ENCODE measurements at regions not wholly inside any gene's neighbourhood (a gene's known extent, or its start where the extent isn't known, plus 50 kb on each side); places are given as distances from the start of the nearest gene placed in this dataset.

- TF ChIP-seq TOX (CRISPR knock-in tag; IDR thresholded peaks at IDR 0.05; ENCODE audit: borderline replicate concordance), result no peak
- TF ChIP-seq ZFP30 (CRISPR knock-in tag; IDR thresholded peaks at IDR 0.05), result no peak
- TF ChIP-seq GLIS3 (CRISPR knock-in tag; IDR thresholded peaks at IDR 0.05), result no peak
- TF ChIP-seq PATZ1 (CRISPR knock-in tag; IDR thresholded peaks at IDR 0.05; ENCODE audit: borderline replicate concordance), result no peak
- no peak for TF ChIP-seq ARNTL (CRISPR knock-in tag; IDR thresholded peaks at IDR 0.05; ENCODE audit: borderline replicate concordance, low read depth)
- TF ChIP-seq SNAI2 (CRISPR knock-in tag; IDR thresholded peaks at IDR 0.05), result no peak
- TF ChIP-seq CSDC2 (CRISPR knock-in tag; IDR thresholded peaks at IDR 0.05), result no peak
- no peak for TF ChIP-seq ZC3H10 (CRISPR knock-in tag; IDR thresholded peaks at IDR 0.05)
- TF ChIP-seq BACH2 (CRISPR knock-in tag; IDR thresholded peaks at IDR 0.05; ENCODE audit: borderline replicate concordance), result no peak
- TF ChIP-seq ZNF70 (CRISPR knock-in tag; IDR thresholded peaks at IDR 0.05), result no peak
- no peak for TF ChIP-seq TCF4 (CRISPR knock-in tag; IDR thresholded peaks at IDR 0.05; ENCODE audit: borderline replicate concordance)
- no peak for TF ChIP-seq CREB5 (CRISPR knock-in tag; IDR thresholded peaks at IDR 0.05; ENCODE audit: low read depth)
These were observed 150.6 kb downstream of the SI start for GRCh38 chr3:164927728-164928127.
